Stimulated activated CD4-positive, alpha-beta T cell treated with anti-CD3 and anti-CD28 coated beads, TNF-alpha, amount 100 ng/mL, for 4 hours (primary cell): ENCODE measurements at regions not wholly inside any gene's neighbourhood (a gene's known extent, or its start where the extent isn't known, plus 50 kb on each side); places are given as distances from the start of the nearest gene placed in this dataset.

Experiments
- DNase-seq, 3 experiments: peaks; one replicate each; pipeline ENCODE4 v3.0.0-alpha.2; 2020; ENCODE audit warnings: low read depth in 3 of 3

- peak; percentile 12 to 51 (median 36) for DNase-seq
These were observed 89.7 kb upstream of the PARP11 start for GRCh38 chr12:3962631-3963483.

- no peak for DNase-seq
These were observed 88.4 kb upstream of the PARP11 start for GRCh38 chr12:3961591-3961990.

- no peak for DNase-seq
These were observed 86.8 kb upstream of the PARP11 start for GRCh38 chr12:3959799-3960560.

- DNase-seq, result no peak
These were observed 85.3 kb upstream of the PARP11 start for GRCh38 chr12:3958534-3958933.

GRCh38 chr12:3951380-3952135 lies 78.4 kb upstream of the PARP11 start:
- DNase-seq, result no peak

GRCh38 chr12:3950714-3951320 lies 77.6 kb upstream of the PARP11 start:
- no peak for DNase-seq

- no peak for DNase-seq
These were observed 74.6 kb upstream of the PARP11 start for GRCh38 chr12:3947781-3948180.

GRCh38 chr12:3945671-3946070 lies 72.5 kb upstream of the PARP11 start:
- DNase-seq, result no peak

GRCh38 chr12:3944620-3945019 lies 71.4 kb upstream of the PARP11 start:
- no peak for DNase-seq

GRCh38 chr12:3938042-3938544 lies 64.9 kb upstream of the PARP11 start:
- DNase-seq, result no peak

- DNase-seq, result no peak
These were observed 61.9 kb upstream of the PARP11 start for GRCh38 chr12:3935078-3935477.

- DNase-seq, result no peak
These were observed 60.6 kb upstream of the PARP11 start for GRCh38 chr12:3933819-3934192.

GRCh38 chr12:3933074-3933818 lies 60.0 kb upstream of the PARP11 start:
- DNase-seq, result no peak

GRCh38 chr12:3931776-3932175 lies 58.6 kb upstream of the PARP11 start:
- no peak for DNase-seq

- DNase-seq, result no peak
These were observed 58.0 kb upstream of the PARP11 start for GRCh38 chr12:3931206-3931605.

GRCh38 chr12:3929875-3930615 lies 56.8 kb upstream of the PARP11 start:
- no peak for DNase-seq

- no peak for DNase-seq
These were observed 55.5 kb upstream of the PARP11 start for GRCh38 chr12:3928538-3929184.

GRCh38 chr12:3925621-3926020 lies 52.4 kb upstream of the PARP11 start:
- no peak for DNase-seq

GRCh38 chr12:3924761-3925160 lies 51.6 kb upstream of the PARP11 start:
- DNase-seq, result no peak

GRCh38 chr12:3923021-3923420 lies 49.8 kb upstream of the PARP11 start:
- DNase-seq, result no peak
